PC-3 (cell line): ENCODE measurements at regions not wholly inside any gene's neighbourhood (a gene's known extent, or its start where the extent isn't known, plus 50 kb on each side); places are given as distances from the start of the nearest gene placed in this dataset.

ENCODE experiments used
- ATAC-seq: fragments of 200-7000 bp; cut with Tn5 transposase; 2 replicates; pipeline ENCODE4 v1.9.1; 2020; ENCODE audit warnings: mild to moderate bottlenecking, moderate library complexity
- BruUV-seq: library from RNA; stranded (reverse); fragments of 400-500 nt; replicated peaks from 2 replicates; lab custom pipeline; 2021; lab: Mats Ljungman, UMichigan
- CTCF ChIA-PET: fragments of 300-600 bp; sonication (Branson Sonifier 250); formaldehyde crosslinking; loops from one replicate; lab custom pipeline; 2022; ENCODE audit warnings: antibody characterized with exemption; lab: Charles Lee
- POLR2A ChIA-PET: fragments of 300-600 bp; sonication (Branson Sonifier 250); formaldehyde crosslinking; loops from one replicate; lab custom pipeline; 2022; ENCODE audit warnings: antibody characterized with exemption; ENCODE audit not compliant: unreplicated experiment; lab: Charles Lee
- DNase-seq: peaks from one replicate; pipeline ENCODE4 v3.0.0-alpha.2; 2015
- H2AFZ ChIP-seq: fragments of 300-600 bp; sonication (generic); 2 replicates; pipeline ENCODE4 v1.6.0; 2016; ENCODE audit warnings: antibody characterized with exemption, low read length
- H3F3A ChIP-seq: fragments of 300-600 bp; sonication (generic); one replicate; pipeline ENCODE4 v1.6.0; 2017; ENCODE audit warnings: antibody characterized with exemption, low read length, control low read depth, mild to moderate bottlenecking; ENCODE audit not compliant: unreplicated experiment
- H3K27ac ChIP-seq: fragments of 300-600 bp; sonication (generic); 2 replicates; pipeline ENCODE4 v1.5.1; 2016; ENCODE audit warnings: mild to moderate bottlenecking, low read length
- H3K27me3 ChIP-seq: fragments of 300-600 bp; sonication (generic); 2 replicates; pipeline ENCODE4 v1.6.1; 2016; ENCODE audit warnings: low read length, mixed read lengths
- H3K36me3 ChIP-seq: fragments of 300-600 bp; sonication (generic); 2 replicates; pipeline ENCODE4 v1.6.1; 2016; ENCODE audit warnings: low read depth, mixed run types, low read length, mixed read lengths
- H3K4me1 ChIP-seq: fragments of 300-600 bp; sonication (generic); 2 replicates; pipeline ENCODE4 v1.5.1; 2016; ENCODE audit warnings: low read length; ENCODE audit not compliant: insufficient read depth
- H3K4me2 ChIP-seq: fragments of 300-600 bp; sonication (generic); 2 replicates; pipeline ENCODE4 v1.6.0; 2016; ENCODE audit warnings: low read length
- H3K4me3 ChIP-seq: fragments of 300-600 bp; sonication (generic); 2 replicates; pipeline ENCODE4 v1.5.1; 2016; ENCODE audit warnings: mild to moderate bottlenecking, low read length, mixed read lengths
- H3K79me2 ChIP-seq: fragments of 300-600 bp; sonication (generic); 2 replicates; pipeline ENCODE4 v1.6.1; 2017; ENCODE audit warnings: low read length, mixed read lengths
- H3K9ac ChIP-seq: fragments of 300-600 bp; sonication (generic); 2 replicates; pipeline ENCODE4 v1.6.0; 2016; ENCODE audit warnings: mild to moderate bottlenecking, low read length
- H3K9me2 ChIP-seq: fragments of 300-600 bp; sonication (generic); replicated peaks from 2 replicates; pipeline ENCODE4 v1.6.1; 2016; ENCODE audit warnings: mixed run types, low read length, mixed read lengths
- H3K9me3 ChIP-seq: fragments of 300-600 bp; sonication (generic); 2 replicates; pipeline ENCODE4 v1.6.1; 2016; ENCODE audit warnings: low read length, mixed read lengths
- H4K20me1 ChIP-seq: fragments of 300-600 bp; sonication (generic); 2 replicates; pipeline ENCODE4 v1.6.1; 2016; ENCODE audit warnings: low read length, mixed read lengths
- EZH2 ChIP-seq: fragments of 300-600 bp; sonication (generic); IDR thresholded peaks from one replicate; pipeline ENCODE4 v1.6.1; 2017; ENCODE audit warnings: antibody characterized with exemption, mild to moderate bottlenecking, low read length; ENCODE audit not compliant: unreplicated experiment
- EZH2phosphoT487 ChIP-seq: fragments of 300-600 bp; sonication (generic); IDR thresholded peaks from 2 replicates; pipeline ENCODE4 v1.6.1; 2018; ENCODE audit warnings: mild to moderate bottlenecking, antibody characterized with exemption, low read length, borderline replicate concordance
- intact Hi-C: fragments of 100-400 bp; cut with micrococcal nuclease; formaldehyde crosslinking; loops from 2 replicates; pipeline ENCODE4 v1.9.0; 2023
- TF ChIP-seq, protein P1 (sequence below): fragments of 300-600 bp; sonication (generic); conservative IDR thresholded peaks from 2 replicates; pipeline ENCODE4 v1.5.1; 2017; ENCODE audit warnings: antibody characterized with exemption, low read depth, mild to moderate bottlenecking, low read length

GRCh38 chr3:147930232-147930807 lies 521.2 kb downstream of the ZIC1 start:
- Histone ChIP-seq H3K9me3 (no peaks in the 10 kb centered on the region), H3K9ac (no peak overlapping the region), H3K27ac (no peak overlapping the region), H3K36me3 (no peaks in the 10 kb centered on the region), H3K27me3 (no peaks in the 10 kb centered on the region), H3K4me3 (no peak overlapping the region), H3F3A (no peaks in the 10 kb centered on the region), H4K20me1 (no peaks in the 10 kb centered on the region), H2AFZ (0 out of 2 replicates have a peak overlapping the region, but pooled peaks have one; percentile 8), H3K9me2 (no peaks in the 10 kb centered on the region), H3K4me1 (no peaks in the 10 kb centered on the region), H3K79me2 (no peaks in the 10 kb centered on the region), H3K4me2 (no peak overlapping the region)
- TF ChIP-seq EZH2 (no peak), EZH2phosphoT487 (no peak)
- TF ChIP-seq, protein P1, sequence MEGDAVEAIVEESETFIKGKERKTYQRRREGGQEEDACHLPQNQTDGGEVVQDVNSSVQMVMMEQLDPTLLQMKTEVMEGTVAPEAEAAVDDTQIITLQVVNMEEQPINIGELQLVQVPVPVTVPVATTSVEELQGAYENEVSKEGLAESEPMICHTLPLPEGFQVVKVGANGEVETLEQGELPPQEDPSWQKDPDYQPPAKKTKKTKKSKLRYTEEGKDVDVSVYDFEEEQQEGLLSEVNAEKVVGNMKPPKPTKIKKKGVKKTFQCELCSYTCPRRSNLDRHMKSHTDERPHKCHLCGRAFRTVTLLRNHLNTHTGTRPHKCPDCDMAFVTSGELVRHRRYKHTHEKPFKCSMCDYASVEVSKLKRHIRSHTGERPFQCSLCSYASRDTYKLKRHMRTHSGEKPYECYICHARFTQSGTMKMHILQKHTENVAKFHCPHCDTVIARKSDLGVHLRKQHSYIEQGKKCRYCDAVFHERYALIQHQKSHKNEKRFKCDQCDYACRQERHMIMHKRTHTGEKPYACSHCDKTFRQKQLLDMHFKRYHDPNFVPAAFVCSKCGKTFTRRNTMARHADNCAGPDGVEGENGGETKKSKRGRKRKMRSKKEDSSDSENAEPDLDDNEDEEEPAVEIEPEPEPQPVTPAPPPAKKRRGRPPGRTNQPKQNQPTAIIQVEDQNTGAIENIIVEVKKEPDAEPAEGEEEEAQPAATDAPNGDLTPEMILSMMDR, result no peak
- intact Hi-C loops, result no loop called here
- CTCF ChIA-PET, result no interaction called here
- POLR2A ChIA-PET, result no interaction called here
- DNase-seq, result peak; percentile 47
- no TSS peak for BruUV-seq
- ATAC-seq, result peak; percentile 42; the same call in 1 of the 2 replicates

- H4K20me1 ChIP-seq, result no peaks in the 10 kb centered on the region
- H3K9ac ChIP-seq, result no peak overlapping the region
- H3K4me3 ChIP-seq, result no peak overlapping the region
- CTCF ChIA-PET, result no interaction called here
- no peaks in the 10 kb centered on the region for H3F3A ChIP-seq
- no peaks in the 10 kb centered on the region for H3K27me3 ChIP-seq
- no peak for ATAC-seq
- POLR2A ChIA-PET, result no interaction called here
- H3K4me1 ChIP-seq, result no peaks in the 10 kb centered on the region
- no TSS peak for BruUV-seq
- H3K9me2 ChIP-seq, result no peaks in the 10 kb centered on the region
- no peak for DNase-seq
- intact Hi-C loops, result no loop called here
- no peak overlapping the region for H3K4me2 ChIP-seq
- no peak for TF ChIP-seq EZH2phosphoT487
- TF ChIP-seq, protein P1, result no peak
- no peak overlapping the region for H3K27ac ChIP-seq
- no peaks in the 10 kb centered on the region for H3K79me2 ChIP-seq
- no peaks in the 10 kb centered on the region for H3K36me3 ChIP-seq
- H2AFZ ChIP-seq, result no peak overlapping the region
- H3K9me3 ChIP-seq, result no peaks in the 10 kb centered on the region
Measured at GRCh38 chr3:147934451-147935180, 525.5 kb downstream of the ZIC1 start.

DNA sequence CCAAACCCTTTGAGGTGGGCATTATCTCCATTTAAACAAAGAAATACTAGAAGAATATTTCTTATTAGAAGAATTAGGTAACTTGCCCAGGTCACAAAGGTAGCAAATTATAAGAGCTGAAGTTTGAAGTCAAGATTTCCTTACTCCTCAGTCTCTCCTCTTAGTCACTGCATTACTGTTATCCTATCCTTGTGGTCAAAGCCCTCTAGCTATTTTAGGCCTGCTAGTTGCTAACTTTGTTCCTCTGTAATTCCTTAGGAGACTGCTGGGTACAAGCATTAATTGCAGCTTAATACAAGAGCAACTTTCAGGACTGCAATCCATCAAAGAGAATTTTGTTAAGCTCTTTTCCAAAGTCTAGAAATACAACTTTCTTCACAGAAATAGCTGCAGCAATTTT lies 528.2 kb downstream of the ZIC1 start:
- H4K20me1 ChIP-seq, result no peaks in the 10 kb centered on the region

More for the DNA sequence above, 528.2 kb downstream of the ZIC1 start:
- Histone ChIP-seq H3K4me3 (no peak overlapping the region), H3K9me3 (no peaks in the 10 kb centered on the region), H3K27me3 (no peaks in the 10 kb centered on the region), H3K36me3 (no peaks in the 10 kb centered on the region), H3K9me2 (no peaks in the 10 kb centered on the region), H3K79me2 (no peaks in the 10 kb centered on the region), H3K9ac (no peak overlapping the region), H3F3A (no peaks in the 10 kb centered on the region), H3K4me2 (no peak overlapping the region), H3K27ac (no peak overlapping the region), H3K4me1 (peaks cover 7% of the 10 kb centered on the region; the same call in 1 of the 2 replicates), H2AFZ (no peak overlapping the region)
- no TSS peak for BruUV-seq
- TF ChIP-seq, protein P1, result no peak
- TF ChIP-seq EZH2 (no peak), EZH2phosphoT487 (no peak)
- no peak for ATAC-seq
- DNase-seq, result no peak
- ChIA-PET CTCF (no interaction called here), POLR2A (no interaction called here)
- intact Hi-C loops, result no loop called here
